ENCODE measurements at regions not wholly inside any gene's neighbourhood (a gene's known extent, or its start where the extent isn't known, plus 50 kb on each side); places are given as distances from the start of the nearest gene placed in this dataset.

DNA sequence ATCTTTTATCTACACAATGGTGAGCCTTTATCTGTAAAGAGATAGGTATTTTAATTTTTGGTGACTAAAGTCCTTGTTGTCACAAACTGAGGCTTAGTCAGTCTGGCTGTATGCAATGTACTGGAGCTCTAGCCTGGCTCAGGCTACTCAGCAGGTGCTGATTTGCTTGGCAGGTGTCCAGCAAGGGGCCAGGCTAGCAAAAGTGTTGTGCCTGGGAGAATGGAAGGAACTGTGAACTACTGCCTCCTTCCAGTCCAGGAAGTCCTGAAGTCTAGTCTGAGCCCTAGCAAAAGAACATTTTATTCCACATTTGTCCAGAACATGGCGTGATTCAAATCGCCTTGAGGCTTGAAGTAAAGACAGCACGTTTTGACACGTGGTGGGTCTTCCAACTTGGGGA lies 260.5 kb downstream of the CCDC85A start:
- TF ChIP-seq, protein P1, sequence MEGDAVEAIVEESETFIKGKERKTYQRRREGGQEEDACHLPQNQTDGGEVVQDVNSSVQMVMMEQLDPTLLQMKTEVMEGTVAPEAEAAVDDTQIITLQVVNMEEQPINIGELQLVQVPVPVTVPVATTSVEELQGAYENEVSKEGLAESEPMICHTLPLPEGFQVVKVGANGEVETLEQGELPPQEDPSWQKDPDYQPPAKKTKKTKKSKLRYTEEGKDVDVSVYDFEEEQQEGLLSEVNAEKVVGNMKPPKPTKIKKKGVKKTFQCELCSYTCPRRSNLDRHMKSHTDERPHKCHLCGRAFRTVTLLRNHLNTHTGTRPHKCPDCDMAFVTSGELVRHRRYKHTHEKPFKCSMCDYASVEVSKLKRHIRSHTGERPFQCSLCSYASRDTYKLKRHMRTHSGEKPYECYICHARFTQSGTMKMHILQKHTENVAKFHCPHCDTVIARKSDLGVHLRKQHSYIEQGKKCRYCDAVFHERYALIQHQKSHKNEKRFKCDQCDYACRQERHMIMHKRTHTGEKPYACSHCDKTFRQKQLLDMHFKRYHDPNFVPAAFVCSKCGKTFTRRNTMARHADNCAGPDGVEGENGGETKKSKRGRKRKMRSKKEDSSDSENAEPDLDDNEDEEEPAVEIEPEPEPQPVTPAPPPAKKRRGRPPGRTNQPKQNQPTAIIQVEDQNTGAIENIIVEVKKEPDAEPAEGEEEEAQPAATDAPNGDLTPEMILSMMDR (IDR thresholded peaks at IDR 0.05; ENCODE audit: low read depth, low read length) = no peak
- H3K4me3 ChIP-seq (ENCODE audit: low read depth, low read length) = no peak overlapping the region

DNA sequence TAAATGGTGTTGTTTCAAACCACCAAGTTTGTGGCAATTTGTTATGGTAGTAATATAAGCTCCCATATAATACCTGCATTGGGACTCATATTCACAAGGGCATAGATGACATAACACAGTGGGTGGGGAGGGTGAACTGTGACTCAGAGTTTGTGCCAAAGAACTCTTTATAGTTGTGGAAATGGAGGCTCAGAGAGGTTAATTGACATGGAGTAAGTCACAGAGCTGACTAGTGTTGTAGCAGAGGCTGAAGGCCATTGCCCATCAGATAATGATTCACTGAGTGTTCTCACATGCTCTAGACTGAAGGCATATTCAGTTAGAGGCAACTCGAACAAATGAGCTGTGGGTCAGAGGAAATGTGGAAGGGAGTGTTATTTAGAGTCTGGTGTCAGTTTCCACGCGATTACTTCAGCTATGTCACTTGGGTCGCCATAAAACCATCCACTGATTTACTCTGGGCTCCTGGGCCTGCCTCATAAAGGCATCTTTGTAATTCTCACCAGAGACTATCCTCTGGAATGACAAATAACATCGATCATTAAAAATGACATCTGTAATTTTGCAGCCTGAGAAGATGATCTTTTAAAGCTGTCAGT lies 264.7 kb downstream of the CCDC85A start:
- TF ChIP-seq, protein P1 (IDR thresholded peaks at IDR 0.05; ENCODE audit: low read depth, low read length) = no peak
- no peak overlapping the region for H3K4me3 ChIP-seq (ENCODE audit: low read depth, low read length)

DNA sequence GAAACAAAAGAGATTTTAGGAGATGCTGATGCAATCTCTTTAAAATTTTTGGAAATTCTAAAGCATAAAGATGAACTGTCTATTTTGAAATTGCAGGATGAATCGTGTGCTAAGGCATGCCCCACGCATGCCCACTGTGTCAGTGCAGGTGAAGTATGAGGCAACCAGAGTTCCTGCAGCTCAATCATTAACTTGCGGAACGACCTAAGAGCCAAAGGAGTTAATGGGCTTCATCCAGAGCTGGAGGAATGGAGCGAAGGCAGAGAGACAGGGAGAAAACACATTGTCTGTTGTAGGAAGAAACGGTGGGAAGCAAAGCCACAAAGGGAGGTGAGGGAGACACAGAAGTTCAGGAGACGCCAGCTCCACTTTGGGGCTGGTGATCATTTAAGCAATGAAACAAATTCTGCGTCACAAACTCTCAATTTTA lies 265.2 kb downstream of the CCDC85A start:
- TF ChIP-seq, protein P1 (IDR thresholded peaks at IDR 0.05; ENCODE audit: low read depth, low read length) = no peak
- H3K4me3 ChIP-seq (ENCODE audit: low read depth, low read length) = no peak overlapping the region

DNA sequence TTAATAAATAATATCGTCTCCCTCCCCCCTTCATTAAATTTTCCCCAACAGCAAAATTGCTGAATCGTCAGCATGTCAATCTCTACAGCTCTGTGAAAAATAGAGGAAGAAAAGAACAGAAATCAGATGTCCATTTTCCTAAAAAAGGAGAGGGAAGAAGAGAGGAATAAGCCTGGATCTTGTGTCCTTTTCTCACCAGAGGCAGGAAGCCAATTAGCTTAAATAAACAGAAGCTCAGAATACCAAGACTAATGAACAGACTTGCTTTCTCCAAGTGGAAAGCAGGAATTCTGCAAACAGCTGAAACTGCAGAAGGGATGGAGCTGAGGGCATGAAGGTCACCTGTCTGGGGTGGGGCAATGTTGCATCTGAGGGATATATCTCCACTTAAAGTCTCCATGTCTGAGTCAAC lies 265.7 kb downstream of the CCDC85A start:
- TF ChIP-seq, protein P1 (IDR thresholded peaks at IDR 0.05; ENCODE audit: low read depth, low read length) = no peak
- H3K4me3 ChIP-seq (ENCODE audit: low read depth, low read length) = no peak overlapping the region

DNA sequence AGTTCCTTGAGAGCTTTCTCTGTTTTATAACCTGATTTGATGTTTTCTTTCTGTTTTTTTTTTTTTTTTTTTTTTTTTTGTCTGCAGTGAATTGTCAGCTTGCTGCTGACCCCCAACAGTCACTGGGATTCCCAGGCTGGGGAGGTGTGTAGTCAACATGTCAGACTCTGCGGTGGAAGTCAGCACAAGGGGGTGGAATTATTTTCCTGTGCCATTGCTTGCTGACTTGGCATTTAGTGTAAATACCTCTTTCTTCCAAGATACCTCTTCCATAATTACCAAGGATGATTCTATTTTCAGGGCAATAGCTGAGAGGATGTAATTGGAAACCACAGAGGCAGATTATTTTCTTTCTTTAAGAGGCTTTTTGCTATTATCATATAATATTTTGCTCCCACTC lies 266.3 kb downstream of the CCDC85A start:
- no peak overlapping the region for H3K4me3 ChIP-seq (ENCODE audit: low read depth, low read length)
- TF ChIP-seq, protein P1 (IDR thresholded peaks at IDR 0.05; ENCODE audit: low read depth, low read length) = no peak

DNA sequence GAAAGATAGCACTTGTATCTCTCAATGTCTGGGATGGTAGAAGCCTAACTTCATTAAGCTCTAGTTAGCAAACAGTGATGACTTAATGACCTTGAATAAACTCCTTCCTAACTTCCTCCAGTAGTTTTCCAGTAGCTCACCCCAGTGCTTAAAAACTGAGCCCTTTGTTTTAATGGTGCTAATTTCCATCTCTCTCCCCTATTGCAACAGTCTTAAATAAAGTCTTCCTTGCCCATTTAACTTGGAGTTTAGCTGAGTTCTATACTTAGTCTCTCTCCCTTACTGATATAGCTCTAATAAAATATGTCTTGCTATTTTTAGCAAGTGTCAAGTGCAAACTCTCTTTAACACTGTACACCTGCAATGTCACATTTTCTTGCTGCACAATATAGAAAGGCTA lies 267.0 kb downstream of the CCDC85A start:
- H3K4me3 ChIP-seq (ENCODE audit: low read depth, low read length) = no peak overlapping the region
- TF ChIP-seq, protein P1 (IDR thresholded peaks at IDR 0.05; ENCODE audit: low read depth, low read length) = no peak

DNA sequence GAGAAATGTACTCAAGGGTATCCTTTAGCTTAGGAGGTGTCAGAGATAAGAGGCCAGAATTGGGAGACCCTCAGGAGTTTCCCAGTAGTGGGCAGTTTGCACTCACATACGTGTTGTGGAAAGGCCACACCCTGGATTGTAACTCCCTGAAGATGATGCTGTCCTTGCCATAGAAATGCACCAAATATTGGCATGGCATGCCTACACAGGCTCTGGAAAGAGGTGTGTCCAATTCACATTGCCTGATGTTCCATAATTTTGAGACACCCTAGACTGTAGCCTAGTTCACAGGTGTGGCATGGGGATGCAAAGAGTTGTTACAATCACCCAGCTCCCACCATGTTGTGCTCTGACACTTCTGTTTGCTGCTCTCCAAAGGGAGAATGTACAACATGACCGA lies 271.9 kb downstream of the CCDC85A start:
- no peak overlapping the region for H3K4me3 ChIP-seq (ENCODE audit: low read depth, low read length)
- TF ChIP-seq, protein P1 (IDR thresholded peaks at IDR 0.05; ENCODE audit: low read depth, low read length) = no peak
